Hepatocyte (in vitro differentiated cells): ENCODE measurements at regions not wholly inside any gene's neighbourhood (a gene's known extent, or its start where the extent isn't known, plus 50 kb on each side); places are given as distances from the start of the nearest gene placed in this dataset.
"Not testable (repeated sequence)": the region's sequence is repeated elsewhere in the genome, so short reads cannot be mapped to it uniquely, and the experiment has no call there.

Experiments used
- DNase-seq: peaks from one replicate; pipeline ENCODE4 v3.0.0-alpha.2; 2016; ENCODE audit warnings: low spot score
- H2AFZ ChIP-seq: fragments of 200-600 bp; sonication (generic); 2 replicates; pipeline ENCODE4 v1.6.0; 2016; ENCODE audit warnings: antibody characterized with exemption, mild to moderate bottlenecking
- H3K27ac ChIP-seq: fragments of 200-600 bp; sonication (generic); 2 replicates; pipeline ENCODE4 v1.5.1; 2016; ENCODE audit warnings: mild to moderate bottlenecking
- H3K27me3 ChIP-seq: fragments of 200-600 bp; sonication (generic); 2 replicates; pipeline ENCODE4 v1.6.1; 2016
- H3K36me3 ChIP-seq: fragments of 200-600 bp; sonication (generic); replicated peaks from 2 replicates; pipeline ENCODE4 v1.5.1; 2016; ENCODE audit warnings: low read depth; ENCODE audit not compliant: insufficient read depth
- H3K4me1 ChIP-seq: fragments of 200-600 bp; sonication (generic); 2 replicates; pipeline ENCODE4 v1.5.1; 2016; ENCODE audit warnings: mild to moderate bottlenecking, moderate library complexity; ENCODE audit not compliant: insufficient read depth
- H3K4me2 ChIP-seq: fragments of 200-600 bp; sonication (generic); 2 replicates; pipeline ENCODE4 v1.6.0; 2016
- H3K4me3 ChIP-seq: fragments of 200-600 bp; sonication (generic); 2 replicates; pipeline ENCODE4 v1.5.1; 2016; ENCODE audit warnings: mild to moderate bottlenecking
- H3K79me2 ChIP-seq: fragments of 200-600 bp; sonication (generic); 2 replicates; pipeline ENCODE4 v1.6.0; 2017; ENCODE audit warnings: mild to moderate bottlenecking
- H3K9me2 ChIP-seq: fragments of 200-600 bp; sonication (generic); replicated peaks from 2 replicates; pipeline ENCODE4 v1.6.0; 2017; ENCODE audit warnings: mild to moderate bottlenecking; ENCODE audit not compliant: insufficient read depth
- H3K9me3 ChIP-seq: fragments of 200-600 bp; sonication (generic); 2 replicates; pipeline ENCODE4 v1.5.1; 2016; ENCODE audit warnings: low read depth, mild to moderate bottlenecking
- H4K20me1 ChIP-seq: fragments of 200-600 bp; sonication (generic); 2 replicates; pipeline ENCODE4 v1.6.0; 2016; ENCODE audit warnings: mild to moderate bottlenecking; ENCODE audit not compliant: insufficient read depth, poor library complexity, severe bottlenecking
- EZH2 ChIP-seq: fragments of 200-600 bp; sonication (generic); IDR thresholded peaks from 2 replicates; pipeline ENCODE4 v1.6.1; 2016; ENCODE audit warnings: antibody characterized with exemption, mild to moderate bottlenecking, borderline replicate concordance
- EZH2phosphoT487 ChIP-seq: fragments of 200-600 bp; sonication (generic); IDR thresholded peaks from one replicate; pipeline ENCODE4 v1.6.1; 2018; ENCODE audit warnings: antibody characterized with exemption, mild to moderate bottlenecking, low read depth, moderate library complexity; ENCODE audit not compliant: unreplicated experiment, severe bottlenecking
- WGBS: methylation state at CpG from one replicate; pipeline ENCODE4 v1.1.6; 2016; ENCODE audit warnings: low lambda C conversion rate; ENCODE audit errors: missing lambda C conversion rate; 5-methylcytosine and 5-hydroxymethylcytosine counted together
- TF ChIP-seq, protein P1 (sequence below): fragments of 200-600 bp; sonication (generic); IDR thresholded peaks from 2 replicates; pipeline ENCODE4 v1.5.1; 2016; ENCODE audit warnings: antibody characterized with exemption, mild to moderate bottlenecking; ENCODE audit not compliant: poor library complexity

DNA sequence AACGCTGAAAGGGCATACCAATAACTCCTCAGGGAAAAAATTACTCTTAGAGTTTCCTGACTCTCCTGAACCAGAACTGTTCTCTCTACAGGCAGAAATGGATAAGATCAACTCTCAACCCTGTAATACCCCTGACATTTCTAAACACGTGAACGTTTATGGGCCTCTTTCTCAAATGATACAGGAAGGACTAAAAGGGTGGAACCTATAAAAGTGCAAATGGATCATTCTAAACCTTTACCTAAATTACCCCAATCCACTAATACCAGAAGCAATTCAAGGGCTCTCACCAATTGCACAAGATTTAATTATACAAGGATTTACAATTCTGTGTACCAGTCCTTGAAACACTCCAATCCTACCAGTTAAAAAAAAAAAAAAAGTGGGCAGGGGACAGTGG lies 98.0 kb upstream of the FAM174B start:
- 33% methylated on average over 3 of the region's 3 CpGs for WGBS
- TF ChIP-seq, protein P1, sequence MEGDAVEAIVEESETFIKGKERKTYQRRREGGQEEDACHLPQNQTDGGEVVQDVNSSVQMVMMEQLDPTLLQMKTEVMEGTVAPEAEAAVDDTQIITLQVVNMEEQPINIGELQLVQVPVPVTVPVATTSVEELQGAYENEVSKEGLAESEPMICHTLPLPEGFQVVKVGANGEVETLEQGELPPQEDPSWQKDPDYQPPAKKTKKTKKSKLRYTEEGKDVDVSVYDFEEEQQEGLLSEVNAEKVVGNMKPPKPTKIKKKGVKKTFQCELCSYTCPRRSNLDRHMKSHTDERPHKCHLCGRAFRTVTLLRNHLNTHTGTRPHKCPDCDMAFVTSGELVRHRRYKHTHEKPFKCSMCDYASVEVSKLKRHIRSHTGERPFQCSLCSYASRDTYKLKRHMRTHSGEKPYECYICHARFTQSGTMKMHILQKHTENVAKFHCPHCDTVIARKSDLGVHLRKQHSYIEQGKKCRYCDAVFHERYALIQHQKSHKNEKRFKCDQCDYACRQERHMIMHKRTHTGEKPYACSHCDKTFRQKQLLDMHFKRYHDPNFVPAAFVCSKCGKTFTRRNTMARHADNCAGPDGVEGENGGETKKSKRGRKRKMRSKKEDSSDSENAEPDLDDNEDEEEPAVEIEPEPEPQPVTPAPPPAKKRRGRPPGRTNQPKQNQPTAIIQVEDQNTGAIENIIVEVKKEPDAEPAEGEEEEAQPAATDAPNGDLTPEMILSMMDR = no peak
- TF ChIP-seq EZH2phosphoT487 (no peak), EZH2 (no peak)
- no peak overlapping the region for H3K27ac ChIP-seq
- no peak overlapping the region for H3K4me3 ChIP-seq
- no peaks in the 10 kb centered on the region for H4K20me1 ChIP-seq
- H3K36me3 ChIP-seq = no peaks in the 10 kb centered on the region
- H3K4me2 ChIP-seq = no peak overlapping the region
- no peaks in the 10 kb centered on the region for H3K9me3 ChIP-seq
- no peaks in the 10 kb centered on the region for H3K27me3 ChIP-seq
- H3K79me2 ChIP-seq = no peaks in the 10 kb centered on the region
- DNase-seq = no peak
- H3K9me2 ChIP-seq = no peaks in the 10 kb centered on the region
- no peak overlapping the region for H2AFZ ChIP-seq
- H3K4me1 ChIP-seq = no peaks in the 10 kb centered on the region

DNA sequence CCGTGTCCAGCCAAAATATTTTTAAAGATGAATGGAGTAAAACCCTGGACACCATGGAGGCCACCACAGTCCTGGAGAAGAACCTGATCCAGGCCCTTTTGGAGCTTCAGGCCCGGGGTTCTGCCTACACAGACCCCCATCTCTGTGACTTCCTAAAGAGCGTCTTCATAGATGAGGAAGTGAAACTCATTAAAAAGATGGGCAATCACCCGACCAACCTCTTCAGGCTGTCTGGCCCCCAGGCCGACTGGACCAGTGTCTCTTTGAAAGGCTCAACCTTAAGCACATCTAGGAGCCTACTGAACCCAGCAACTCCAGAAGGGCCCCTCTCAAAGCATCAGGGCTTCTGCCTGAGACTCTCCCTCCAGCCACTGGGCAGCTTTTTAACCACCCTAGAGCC lies 107.9 kb upstream of the FAM174B start:
- H3K36me3 ChIP-seq = no peaks in the 10 kb centered on the region
- H3K27me3 ChIP-seq = no peaks in the 10 kb centered on the region
- TF ChIP-seq EZH2 (no peak), EZH2phosphoT487 (no peak)
- TF ChIP-seq, protein P1 = no peak
- WGBS = 93% methylated on average over 5 of the region's 5 CpGs
- H3K4me3 ChIP-seq = no peak overlapping the region
- H2AFZ ChIP-seq = no peak overlapping the region
- no peak overlapping the region for H3K4me2 ChIP-seq
- no peaks in the 10 kb centered on the region for H3K4me1 ChIP-seq
- no peaks in the 10 kb centered on the region for H3K79me2 ChIP-seq
- H3K9me3 ChIP-seq = no peaks in the 10 kb centered on the region
- no peaks in the 10 kb centered on the region for H3K9me2 ChIP-seq
- DNase-seq = no peak
- H3K27ac ChIP-seq = no peak overlapping the region
- H4K20me1 ChIP-seq = no peaks in the 10 kb centered on the region

DNA sequence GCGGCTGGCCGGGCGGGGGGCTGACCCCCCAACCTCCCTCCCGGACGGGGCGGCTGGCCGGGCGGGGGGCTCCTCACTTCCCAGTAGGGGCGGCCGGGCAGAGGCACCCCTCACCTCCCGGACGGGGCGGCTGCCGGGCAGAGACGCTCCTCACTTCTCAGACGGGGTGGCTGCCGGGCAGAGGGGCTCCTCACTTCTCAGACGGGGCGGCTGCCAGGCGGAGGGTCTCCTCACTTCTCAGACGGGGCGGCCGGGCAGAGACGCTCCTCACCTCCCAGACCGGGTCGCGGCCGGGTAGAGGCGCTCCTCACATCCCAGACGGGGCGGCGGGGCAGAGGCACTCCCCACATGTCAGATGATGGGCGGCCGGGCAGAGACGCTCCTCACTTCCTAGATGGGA lies 112.6 kb upstream of the FAM174B start:
- not testable (repeated sequence) for H3K9me3 ChIP-seq, H2AFZ ChIP-seq, DNase-seq, H3K27me3 ChIP-seq, H3K4me1 ChIP-seq, H3K4me3 ChIP-seq, H4K20me1 ChIP-seq, H3K4me2 ChIP-seq, H3K36me3 ChIP-seq, H3K9me2 ChIP-seq, H3K27ac ChIP-seq, H3K79me2 ChIP-seq
- WGBS = no CpG with 5 or more reads among the region's 35 CpGs

DNA sequence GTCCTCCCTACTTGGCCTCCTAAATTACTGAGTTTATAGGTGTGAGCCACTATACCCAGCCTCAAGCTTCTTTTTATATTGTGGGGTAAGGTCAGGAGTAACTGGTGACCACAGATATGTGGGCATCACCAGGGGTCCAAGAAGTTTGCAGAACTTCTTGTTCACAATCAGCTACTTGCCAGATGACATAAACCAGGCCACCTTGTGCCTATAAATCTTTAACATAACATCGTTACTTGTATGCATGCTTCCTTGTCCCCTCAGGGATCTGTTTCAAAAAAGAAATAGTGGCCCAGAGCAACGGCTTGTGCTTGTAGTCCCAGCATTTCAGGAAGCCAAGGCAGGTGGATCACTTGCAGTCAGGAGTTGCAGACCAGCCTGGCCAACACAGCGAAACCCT lies 115.1 kb upstream of the FAM174B start:
- 59% methylated on average over 3 of the region's 3 CpGs for WGBS
- Histone ChIP-seq H3K27ac (no peak overlapping the region), H3K36me3 (no peaks in the 10 kb centered on the region), H3K4me2 (no peak overlapping the region), H3K9me2 (no peaks in the 10 kb centered on the region), H4K20me1 (no peaks in the 10 kb centered on the region), H2AFZ (no peak overlapping the region), H3K4me3 (no peak overlapping the region), H3K9me3 (no peaks in the 10 kb centered on the region), H3K4me1 (no peaks in the 10 kb centered on the region), H3K79me2 (no peaks in the 10 kb centered on the region), H3K27me3 (no peaks in the 10 kb centered on the region)
- DNase-seq = no peak
- TF ChIP-seq, protein P1 = no peak
- TF ChIP-seq EZH2phosphoT487 (no peak), EZH2 (no peak)
